IMR-90 (cell line): ENCODE measurements at regions not wholly inside any gene's neighbourhood (a gene's known extent, or its start where the extent isn't known, plus 50 kb on each side); places are given as distances from the start of the nearest gene placed in this dataset.

Experiments
- BHLHE40 ChIP-seq: fragments of 150-350 bp; IDR thresholded peaks from 2 replicates; pipeline ENCODE4 v1.6.1; 2016; ENCODE audit warnings: mild to moderate bottlenecking, low read depth, low read length
- CEBPB ChIP-seq: IDR thresholded peaks from 2 replicates; pipeline ENCODE4 v1.6.1; 2012; ENCODE audit warnings: low read depth, low read length, improper control_type of control experiment
- FOS ChIP-seq: fragments of 150-350 bp; IDR thresholded peaks from 2 replicates; pipeline ENCODE4 v1.6.1; 2016; ENCODE audit warnings: low read depth, low read length
- MAZ ChIP-seq: IDR thresholded peaks from 2 replicates; pipeline ENCODE4 v1.6.1; 2012; ENCODE audit warnings: low read depth, mild to moderate bottlenecking, low read length, improper control_type of control experiment, moderate library complexity, borderline replicate concordance
- MXI1 ChIP-seq: IDR thresholded peaks from 2 replicates; pipeline ENCODE4 v1.6.1; 2012; ENCODE audit warnings: low read depth, mild to moderate bottlenecking, low read length, moderate library complexity, borderline replicate concordance
- POLR2A ChIP-seq: IDR thresholded peaks from 2 replicates; pipeline ENCODE4 v1.6.1; 2012; ENCODE audit warnings: mild to moderate bottlenecking, low read depth, low read length
- RCOR1 ChIP-seq: IDR thresholded peaks from 2 replicates; pipeline ENCODE4 v1.6.1; 2012; ENCODE audit warnings: mild to moderate bottlenecking, low read length, improper control_type of control experiment; ENCODE audit not compliant: insufficient replicate concordance
- RFX5 ChIP-seq: IDR thresholded peaks from 2 replicates; pipeline ENCODE4 v1.8.0; 2012; ENCODE audit warnings: low read depth, mild to moderate bottlenecking, low read length, moderate library complexity
- SMC3 ChIP-seq: fragments of 150-350 bp; IDR thresholded peaks from 2 replicates; pipeline ENCODE4 v1.6.1; 2016; ENCODE audit warnings: low read depth, mild to moderate bottlenecking, antibody characterized with exemption, low read length, moderate library complexity
- TF ChIP-seq, protein P1 (sequence below): conservative IDR thresholded peaks from 2 replicates; pipeline ENCODE4 v1.5.1; 2012; ENCODE audit warnings: mild to moderate bottlenecking, low read depth, low read length, improper control_type of control experiment
- TF ChIP-seq, protein P2 (sequence below): fragments of 150-350 bp; IDR thresholded peaks from 2 replicates; pipeline ENCODE4 v1.6.1; 2017; ENCODE audit warnings: mild to moderate bottlenecking, antibody characterized with exemption, low read length, low read depth

DNA sequence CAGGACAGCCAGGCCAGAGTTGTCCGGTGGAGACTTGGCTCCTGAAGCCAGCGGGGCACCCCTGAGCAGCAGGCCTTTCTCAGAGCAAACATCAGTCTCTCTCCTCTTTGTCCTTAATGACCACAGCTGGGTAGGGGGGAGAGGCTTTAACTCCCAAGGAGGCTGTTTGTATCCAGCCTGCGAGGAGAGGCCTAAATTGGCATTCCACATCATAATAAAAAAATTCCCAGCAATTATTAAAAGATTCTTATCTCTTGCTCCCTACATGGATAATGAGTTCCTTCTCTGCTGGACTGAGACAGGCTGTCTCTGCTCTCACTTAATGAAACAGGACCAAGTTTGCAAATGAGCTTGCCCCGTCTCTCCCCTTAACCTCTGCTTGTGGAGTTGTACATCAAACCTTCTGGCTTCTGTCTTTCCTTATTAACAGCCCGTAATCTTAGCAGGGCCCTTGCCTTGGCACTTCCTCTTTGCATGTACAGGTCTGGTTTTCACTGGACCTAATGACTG is 838.2 kb downstream of the MAFB start:
- TF ChIP-seq, protein P1, sequence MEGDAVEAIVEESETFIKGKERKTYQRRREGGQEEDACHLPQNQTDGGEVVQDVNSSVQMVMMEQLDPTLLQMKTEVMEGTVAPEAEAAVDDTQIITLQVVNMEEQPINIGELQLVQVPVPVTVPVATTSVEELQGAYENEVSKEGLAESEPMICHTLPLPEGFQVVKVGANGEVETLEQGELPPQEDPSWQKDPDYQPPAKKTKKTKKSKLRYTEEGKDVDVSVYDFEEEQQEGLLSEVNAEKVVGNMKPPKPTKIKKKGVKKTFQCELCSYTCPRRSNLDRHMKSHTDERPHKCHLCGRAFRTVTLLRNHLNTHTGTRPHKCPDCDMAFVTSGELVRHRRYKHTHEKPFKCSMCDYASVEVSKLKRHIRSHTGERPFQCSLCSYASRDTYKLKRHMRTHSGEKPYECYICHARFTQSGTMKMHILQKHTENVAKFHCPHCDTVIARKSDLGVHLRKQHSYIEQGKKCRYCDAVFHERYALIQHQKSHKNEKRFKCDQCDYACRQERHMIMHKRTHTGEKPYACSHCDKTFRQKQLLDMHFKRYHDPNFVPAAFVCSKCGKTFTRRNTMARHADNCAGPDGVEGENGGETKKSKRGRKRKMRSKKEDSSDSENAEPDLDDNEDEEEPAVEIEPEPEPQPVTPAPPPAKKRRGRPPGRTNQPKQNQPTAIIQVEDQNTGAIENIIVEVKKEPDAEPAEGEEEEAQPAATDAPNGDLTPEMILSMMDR, result no peak
- TF ChIP-seq RCOR1 (no peak), BHLHE40 (no peak), RFX5 (no peak), SMC3 (no peak), MAZ (no peak), MXI1 (no peak), FOS (no peak), POLR2A (no peak), CEBPB (no peak)
- TF ChIP-seq, protein P2, sequence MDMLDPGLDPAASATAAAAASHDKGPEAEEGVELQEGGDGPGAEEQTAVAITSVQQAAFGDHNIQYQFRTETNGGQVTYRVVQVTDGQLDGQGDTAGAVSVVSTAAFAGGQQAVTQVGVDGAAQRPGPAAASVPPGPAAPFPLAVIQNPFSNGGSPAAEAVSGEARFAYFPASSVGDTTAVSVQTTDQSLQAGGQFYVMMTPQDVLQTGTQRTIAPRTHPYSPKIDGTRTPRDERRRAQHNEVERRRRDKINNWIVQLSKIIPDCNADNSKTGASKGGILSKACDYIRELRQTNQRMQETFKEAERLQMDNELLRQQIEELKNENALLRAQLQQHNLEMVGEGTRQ, result no peak
